GM19468 (cell line): ENCODE measurements at regions not wholly inside any gene's neighbourhood (a gene's known extent, or its start where the extent isn't known, plus 50 kb on each side); places are given as distances from the start of the nearest gene placed in this dataset.
"Not testable (repeated sequence)": the region's sequence is repeated elsewhere in the genome, so short reads cannot be mapped to it uniquely, and the experiment has no call there.

Experiments
- ATAC-seq: cut with Tn5 transposase; IDR thresholded peaks from one replicate; pipeline ENCODE4 v1.9.1; 2021; ENCODE audit warnings: mild to moderate bottlenecking, moderate library complexity, moderate number of reproducible peaks; ENCODE audit not compliant: unreplicated experiment; ENCODE audit errors: extremely low read depth

DNA sequence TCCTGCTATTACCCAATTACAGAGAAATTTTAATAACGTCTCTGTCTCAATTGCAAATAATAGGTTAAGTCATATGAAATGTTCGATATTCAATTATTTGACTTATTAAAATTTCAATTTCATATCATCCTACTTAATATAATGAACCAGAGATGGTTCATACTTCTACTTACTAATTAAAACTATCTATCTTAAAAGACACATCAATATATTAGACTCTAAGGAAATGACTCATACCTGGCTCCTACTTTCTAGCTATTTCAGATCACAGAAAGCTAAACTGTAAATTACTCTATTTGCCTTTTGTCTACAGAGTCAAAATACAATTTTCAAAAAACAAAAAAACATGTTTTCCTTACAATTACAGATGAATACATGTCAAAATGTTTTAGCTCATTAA is 99.6 kb downstream of the CAPZA3 start:
- no peak for ATAC-seq

DNA sequence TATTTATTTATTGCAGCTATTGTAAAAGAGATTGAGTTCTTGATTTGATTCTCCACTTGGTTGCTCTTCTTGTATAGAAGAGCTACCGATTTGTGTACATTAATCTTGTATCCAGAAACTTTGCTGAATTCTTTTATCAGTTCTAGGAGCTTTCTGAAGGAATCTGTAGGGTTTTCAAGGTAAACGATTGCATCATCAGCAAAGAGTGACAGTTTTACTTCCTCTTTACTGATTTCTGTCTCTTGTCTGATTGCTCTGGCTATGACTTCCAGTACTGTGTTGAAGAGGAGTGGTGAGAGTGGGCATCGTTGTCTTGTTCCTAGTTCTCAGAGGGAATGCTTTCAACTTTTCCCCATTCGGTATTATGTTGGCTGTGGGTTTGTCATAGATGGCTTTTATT is 103.1 kb downstream of the CAPZA3 start:
- not testable (repeated sequence) for ATAC-seq

DNA sequence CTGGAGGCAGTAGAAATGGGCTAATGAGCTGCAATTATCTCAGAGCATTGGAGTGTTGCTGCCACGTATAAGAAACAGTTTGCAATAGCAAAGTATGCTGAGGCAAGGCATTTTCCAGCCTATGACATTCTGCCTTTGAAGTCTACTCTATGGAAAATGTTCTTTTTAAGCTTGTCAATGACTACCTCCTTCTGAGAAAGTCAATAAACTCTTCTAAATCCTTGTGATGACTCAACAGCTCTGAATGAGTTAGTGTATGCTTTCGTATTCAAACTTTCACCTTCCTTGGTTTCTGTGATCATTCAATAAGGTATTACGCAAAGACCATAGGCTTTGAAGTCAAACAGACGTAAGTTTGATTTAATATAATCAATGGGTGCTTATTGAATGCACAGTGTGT is 111.2 kb downstream of the CAPZA3 start:
- no peak for ATAC-seq

DNA sequence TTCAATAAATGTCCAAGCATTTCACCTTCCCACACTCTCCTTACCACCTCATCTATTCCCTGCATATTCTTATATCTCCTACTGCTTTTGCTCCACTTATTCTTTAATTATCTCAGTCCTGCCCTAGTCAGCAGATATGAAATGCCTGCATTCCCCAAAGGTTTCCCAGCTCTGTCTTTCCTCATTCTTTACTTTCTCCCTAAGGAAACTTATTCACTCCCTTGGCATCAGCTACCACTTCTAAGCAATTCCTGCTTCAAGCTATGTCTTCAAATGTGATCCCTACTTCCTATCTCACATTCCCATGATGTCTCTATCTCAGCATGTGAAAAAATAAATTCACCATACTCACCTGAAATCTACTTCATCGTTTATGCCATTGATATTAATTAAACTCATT is 111.8 kb downstream of the CAPZA3 start:
- ATAC-seq = no peak

DNA sequence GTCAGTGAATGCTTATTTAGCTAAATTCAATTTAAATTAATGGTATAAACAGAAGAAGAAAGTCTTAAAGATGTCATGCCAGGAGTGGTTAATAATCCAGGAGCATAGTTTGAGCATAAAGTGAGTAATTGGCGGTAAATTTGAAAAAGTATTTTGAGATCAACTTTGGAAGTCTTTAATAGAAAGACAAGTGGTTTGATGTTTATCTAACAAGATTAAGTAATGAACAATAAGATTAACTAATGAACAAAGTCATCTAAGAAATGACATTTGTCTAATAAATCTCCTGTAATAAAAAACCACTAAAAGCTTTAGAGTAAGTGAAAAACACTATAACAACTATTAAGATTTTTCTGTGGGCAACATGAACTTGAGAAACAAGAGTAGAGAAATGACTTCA is 112.8 kb downstream of the CAPZA3 start:
- ATAC-seq = no peak

DNA sequence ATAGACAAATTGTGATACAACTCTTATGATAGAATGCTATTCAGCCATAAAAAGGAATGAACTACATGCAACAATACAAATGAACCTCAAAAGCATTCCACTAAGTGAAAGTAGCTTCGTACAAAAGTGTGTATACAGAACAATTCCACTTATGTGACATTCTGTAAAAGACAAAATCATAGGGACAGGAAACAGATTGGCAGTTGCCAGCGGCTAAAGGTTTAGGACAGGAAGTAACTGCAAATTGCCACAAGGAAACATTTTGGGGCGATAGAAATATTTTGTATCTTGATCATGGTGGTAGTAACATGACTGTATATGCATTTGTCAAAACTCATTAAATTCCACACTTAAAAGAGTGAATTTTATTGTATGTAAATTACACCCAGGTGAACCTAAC is 113.4 kb downstream of the CAPZA3 start:
- no peak for ATAC-seq

DNA sequence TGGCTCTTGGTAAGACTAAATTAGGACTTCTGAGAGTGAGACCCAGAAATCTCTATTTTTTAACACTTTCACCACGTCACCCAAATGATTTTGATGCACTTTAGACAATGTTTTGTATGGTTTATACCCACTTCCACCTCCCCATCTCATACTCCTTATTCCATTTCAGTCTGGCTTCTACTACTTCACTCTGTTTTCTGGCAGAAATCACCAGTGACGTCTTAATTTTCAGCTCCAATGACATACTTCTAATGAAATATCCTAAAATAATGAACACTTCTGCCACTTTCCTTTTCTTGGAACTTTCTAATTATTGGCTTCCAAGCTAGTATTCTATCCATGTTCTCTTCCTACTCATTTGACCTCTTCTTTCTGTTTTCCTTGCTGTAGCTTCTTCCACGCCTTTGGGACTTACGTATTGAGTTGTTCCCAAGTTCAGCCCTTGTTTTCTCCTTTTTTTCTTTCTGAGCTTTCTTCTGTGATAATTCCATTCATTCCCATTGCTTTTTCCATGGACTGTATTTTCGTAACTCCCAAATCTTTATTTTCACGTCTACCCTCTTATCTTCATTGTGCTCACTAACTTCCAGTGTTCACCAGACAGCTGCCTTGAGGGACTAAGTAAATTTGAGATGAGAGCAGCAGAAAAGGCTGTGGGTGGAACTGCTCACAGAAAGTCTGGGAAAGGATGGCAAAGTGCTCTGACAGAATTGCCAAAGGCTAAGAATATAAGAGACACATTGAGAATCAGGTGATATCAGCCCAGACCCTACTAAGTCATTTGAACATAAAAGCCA is 115.8 kb downstream of the CAPZA3 start:
- no peak for ATAC-seq

DNA sequence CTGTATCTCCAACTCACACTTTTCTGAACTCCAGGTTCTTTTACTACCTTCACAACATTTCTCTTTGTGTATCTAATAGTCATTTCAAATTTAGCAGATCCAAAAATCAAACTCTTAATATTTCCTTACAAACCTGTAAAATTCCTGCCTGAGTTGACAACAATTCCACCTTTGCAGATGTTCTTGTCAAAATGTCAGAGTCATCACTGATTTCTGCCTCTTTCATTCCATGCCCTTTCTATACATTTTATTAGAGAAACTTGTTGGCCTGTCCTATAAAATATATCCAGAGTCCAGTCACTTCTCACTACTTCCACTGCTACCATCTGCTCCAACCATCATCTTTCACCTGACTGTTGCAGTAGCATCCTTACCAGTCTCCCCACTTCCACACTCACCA is 119.7 kb downstream of the CAPZA3 start:
- no peak for ATAC-seq

DNA sequence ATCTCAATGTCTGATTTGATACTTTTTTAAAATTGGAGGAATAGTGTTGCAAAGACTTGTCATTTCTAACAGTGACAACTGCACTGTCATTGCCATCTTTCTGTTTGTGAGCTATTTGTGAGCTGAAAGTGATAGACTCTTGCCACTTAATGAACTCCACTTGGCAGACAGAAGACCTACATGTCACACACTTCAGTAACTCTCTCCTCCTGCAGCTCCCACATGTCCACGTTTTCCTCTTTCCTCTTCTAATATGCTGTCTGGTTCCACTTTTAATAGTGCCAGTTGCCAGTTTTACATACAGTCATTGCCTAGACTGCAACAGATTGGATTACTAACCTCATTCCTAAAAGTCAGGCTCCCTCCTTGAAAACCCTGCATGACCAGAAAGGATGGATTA is 121.5 kb downstream of the CAPZA3 start:
- ATAC-seq = no peak

DNA sequence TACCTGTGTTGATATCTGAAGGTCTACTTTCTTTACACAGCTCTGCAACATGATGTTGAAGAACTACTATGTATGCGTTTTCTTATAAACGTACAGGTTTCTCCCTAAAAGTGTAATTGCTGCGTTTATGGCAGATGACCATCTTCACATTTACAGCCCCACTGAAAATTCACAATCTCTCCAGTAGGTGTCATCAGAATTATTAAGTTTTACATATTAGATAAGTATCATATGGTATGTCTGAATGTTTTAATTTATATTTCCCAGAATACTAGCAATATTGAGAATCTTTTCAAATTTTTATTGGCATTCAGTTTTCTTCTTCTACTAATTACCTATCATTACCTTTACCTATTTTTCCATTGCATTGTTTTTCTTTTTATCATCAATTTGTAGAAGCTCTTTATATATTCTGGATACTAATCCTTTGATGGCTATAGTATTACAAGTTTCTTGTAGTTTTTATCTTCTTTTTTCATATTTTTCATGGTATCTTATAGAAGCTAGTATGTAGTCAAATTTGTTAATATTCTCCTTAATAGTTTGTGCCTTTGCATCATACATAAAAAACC is 123.5 kb downstream of the CAPZA3 start:
- ATAC-seq = no peak

DNA sequence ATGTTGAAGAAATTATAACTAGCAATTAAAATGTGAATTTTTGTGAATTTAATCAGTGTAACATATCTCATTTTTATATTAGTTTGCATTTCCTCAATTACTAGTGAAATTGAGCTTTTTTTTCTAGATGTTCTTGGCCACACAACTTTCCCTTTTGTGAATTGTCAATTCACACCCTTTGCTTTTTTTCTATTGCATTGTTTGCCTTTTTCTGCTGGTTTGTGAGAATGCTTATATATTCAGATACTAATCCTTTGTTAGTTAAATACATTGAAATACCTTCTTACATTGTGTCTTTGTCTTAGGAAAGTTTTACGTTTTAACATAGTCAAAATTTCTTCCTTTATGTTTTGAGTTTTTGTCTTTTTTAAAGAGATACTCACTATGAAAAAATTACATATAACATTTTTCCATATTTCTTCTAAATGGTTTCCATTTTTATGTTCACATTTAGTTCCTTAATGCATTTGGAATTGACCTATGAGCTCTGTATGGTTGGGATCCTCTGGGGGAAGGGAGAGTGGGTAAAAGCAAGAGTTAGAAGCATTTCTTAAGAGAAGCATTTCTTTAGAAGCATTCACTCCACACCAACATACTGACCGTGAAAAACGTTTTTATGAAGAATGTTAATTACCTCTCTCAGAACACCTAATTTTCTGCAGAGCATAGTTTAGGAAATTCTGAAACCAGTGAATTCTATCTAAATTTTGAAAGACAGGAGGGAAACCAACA is 126.0 kb downstream of the CAPZA3 start:
- no peak for ATAC-seq

DNA sequence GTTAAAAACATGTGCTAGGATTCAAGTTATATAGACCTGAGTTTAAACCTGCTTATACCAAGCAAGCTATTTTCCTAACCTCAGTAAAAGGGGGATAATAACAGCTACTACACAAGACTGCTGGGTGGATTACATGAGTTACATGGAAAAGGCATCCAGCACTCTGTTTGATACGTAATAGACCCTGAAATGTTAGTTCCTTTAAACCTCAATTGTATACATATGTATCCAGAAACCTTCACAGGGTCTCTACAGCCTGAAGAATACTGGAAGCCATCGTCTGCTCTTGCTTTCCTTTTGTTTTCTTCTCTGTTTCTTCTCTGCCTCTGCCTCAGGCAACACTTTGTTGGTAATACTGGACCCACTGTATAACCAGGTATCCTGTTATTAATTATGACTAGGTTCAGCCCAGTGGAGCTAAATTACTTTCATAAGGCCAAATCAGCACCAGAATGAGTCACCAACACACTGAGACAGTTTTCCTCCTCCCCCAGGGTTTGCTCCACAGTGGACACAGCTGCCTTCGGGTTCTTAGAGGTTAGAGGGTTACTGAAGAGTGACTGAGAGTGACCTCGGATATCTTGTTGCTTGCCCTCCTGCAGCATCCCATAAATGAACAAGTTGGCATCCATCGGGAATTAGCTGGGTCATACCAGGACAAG is 127.1 kb downstream of the CAPZA3 start:
- ATAC-seq = no peak

DNA sequence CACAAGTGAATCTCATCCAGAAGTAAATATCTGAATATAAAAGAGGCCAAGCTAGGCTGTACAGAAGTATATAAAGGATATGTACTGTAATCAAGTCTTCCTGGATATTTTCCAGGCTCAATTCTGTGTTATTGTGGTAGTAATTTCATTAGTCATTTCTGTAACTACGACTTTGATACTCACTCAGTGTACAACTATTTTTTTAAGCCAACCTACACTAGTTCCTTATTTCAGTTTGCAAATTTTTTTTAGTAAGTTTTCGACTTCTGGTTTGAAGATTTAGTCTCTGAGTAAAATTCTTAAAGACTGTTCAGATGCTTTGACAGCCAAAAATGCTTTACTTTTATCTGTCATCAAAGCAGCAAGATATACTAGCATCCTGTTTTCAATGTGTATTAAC is 130.8 kb downstream of the CAPZA3 start:
- ATAC-seq = no peak

DNA sequence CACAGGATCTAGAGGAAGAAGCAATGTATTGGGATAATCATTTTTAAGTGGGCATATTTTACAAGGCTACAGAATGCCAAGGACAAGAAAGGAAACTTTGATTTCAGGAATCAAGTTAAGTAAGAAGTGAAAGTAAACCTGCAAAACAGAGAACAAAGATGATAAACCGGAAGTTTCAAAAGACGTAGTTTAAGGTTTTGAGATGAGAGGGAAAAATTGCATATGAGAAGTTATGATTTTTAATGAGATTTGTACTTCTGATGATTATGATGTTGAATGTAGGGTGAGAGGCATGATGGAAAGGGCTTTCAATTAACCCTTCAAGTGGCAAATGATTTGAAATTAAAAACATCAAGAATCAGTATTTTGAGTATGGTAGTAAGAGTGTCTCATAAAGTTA is 134.9 kb downstream of the CAPZA3 start:
- no peak for ATAC-seq

DNA sequence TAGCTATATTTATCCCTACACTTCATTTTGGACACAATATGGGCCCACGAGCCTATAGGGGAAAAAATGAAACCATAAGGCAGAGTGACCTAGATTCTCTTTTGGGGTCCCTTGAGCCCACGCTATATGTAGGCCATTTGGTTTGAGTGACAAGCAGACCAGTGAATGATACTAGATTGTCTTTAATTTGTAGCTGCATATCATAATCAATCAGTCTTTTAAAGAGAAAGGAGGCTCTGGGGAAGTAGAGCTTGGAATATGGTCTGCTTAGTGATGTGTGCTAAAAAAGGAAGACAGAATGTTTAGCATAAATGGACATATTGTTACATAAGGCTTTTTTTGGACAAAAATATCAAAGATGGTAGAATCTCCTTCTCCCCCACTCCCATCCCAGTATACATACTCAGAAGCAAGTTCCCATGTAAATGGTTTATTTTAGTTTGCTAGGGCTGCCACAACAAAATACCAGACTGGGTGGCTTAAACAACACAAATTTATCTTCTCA is 140.8 kb downstream of the CAPZA3 start:
- no peak for ATAC-seq

DNA sequence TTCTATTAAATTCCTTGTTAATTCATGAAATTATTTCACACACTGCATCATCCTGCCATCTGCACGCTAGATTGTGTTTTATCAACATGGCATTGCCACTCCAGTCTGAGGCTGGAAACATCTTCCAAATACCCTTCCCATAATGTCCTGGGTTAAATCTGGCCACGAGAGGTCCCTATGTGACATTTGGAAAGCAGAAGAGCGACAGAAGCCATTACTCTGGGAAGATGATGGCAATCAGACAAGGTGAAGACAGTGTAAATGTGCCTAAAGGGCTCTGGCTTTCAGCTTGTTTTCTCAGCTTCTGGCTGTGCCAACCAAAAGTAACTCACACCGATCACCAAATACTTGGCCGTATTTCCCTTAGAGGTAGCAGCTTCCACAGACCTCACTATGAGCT is 144.8 kb downstream of the CAPZA3 start:
- ATAC-seq = no peak

DNA sequence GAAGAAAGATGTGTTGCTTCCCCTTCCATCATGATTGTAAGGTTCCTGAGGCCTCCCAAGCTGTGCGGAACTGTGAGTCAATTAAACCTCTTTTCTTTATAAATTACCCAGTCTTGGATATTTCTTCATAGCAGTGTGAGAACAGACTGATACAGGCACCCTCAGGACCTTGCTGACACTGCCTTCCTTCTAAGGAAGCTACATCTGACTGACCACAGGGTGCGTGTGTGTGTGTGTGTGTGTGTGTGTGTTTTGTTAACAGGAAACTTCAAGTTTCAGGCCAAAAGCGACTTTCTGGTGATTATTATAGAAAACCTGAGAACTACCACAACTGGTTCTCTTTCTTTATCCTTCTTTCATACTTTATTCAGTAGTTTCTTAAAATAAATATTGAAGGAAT is 149.0 kb downstream of the CAPZA3 start:
- ATAC-seq = no peak

DNA sequence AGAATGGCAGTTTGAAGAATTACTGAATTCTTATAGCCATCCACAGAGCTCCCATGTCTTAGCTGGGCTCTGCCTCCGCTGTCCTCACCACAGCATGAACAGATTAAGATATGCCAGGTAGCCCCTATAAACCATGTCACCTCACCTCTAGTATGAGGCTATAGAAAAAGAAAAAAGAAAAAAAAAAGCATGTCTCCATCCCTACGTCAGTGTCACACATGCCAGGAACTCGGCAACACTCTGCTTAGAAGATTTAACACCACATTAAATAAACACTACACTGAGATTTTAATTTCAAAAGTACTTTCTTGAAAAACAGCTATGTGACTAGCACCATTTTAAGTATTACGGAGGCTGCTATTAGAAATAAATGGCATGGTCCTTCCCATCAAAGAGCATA is 149.4 kb downstream of the CAPZA3 start:
- no peak for ATAC-seq

DNA sequence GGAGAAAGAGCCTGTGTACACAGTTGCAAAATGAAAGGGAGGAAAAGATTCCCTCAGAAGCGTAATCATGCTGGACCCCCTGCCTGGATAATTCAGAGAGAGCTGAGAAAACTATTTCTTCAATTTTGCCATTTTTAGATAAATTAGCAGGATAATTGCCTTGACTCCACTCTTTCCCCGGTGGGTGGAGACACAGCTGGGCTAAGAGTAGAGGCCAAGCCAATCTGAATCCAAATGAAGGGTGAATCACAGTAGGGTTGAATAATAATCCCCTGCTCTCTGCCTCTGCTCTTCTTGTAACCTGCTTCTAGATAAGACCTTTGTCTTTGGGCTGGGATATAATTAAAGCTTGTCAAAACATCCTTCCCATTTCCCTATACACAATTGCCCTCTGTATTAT is 150.1 kb downstream of the CAPZA3 start:
- no peak for ATAC-seq

DNA sequence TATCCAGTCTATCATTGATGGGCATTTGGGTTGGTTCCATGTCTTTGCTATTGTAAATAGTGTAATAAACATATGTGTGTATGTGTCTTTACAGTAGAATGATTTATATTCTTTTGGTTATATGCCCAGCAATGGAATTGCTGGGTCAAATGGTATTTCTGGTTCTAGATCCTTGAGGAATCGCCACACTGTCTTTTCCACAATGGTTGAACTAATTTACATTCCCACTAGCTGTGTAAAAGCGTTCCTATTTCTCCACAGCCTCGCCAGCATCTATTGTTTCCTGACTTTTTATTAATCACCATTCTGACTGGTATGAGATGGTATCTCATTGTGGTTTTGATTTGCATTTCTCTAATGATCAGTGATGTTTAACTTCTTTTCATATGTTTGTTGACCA is 152.7 kb downstream of the CAPZA3 start:
- not testable (repeated sequence) for ATAC-seq

DNA sequence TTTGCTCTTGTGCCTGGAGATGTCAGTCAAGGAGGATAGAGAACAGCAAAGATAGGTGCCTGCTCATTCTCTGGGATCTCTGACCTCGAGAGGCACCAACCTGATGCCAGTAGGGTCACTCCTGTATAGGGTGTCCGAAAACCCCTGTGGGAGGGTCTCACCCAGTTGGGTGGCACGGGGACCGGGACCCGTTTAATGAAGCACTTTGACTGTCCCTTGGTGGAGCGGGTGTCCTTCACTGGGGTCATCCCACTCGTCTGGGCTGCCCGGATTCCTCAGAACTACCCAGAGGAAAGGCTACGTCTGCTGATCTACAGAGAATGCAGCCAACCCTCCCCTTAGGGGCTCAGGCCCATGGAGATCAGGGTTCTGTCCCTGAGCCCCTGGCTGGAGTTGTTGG is 157.6 kb downstream of the CAPZA3 start:
- no peak for ATAC-seq
